Activated CD8-positive, alpha-beta T cell treated with anti-CD3 and anti-CD28 coated beads for 36 hours (primary cell): ENCODE measurements at regions not wholly inside any gene's neighbourhood (a gene's known extent, or its start where the extent isn't known, plus 50 kb on each side); places are given as distances from the start of the nearest gene placed in this dataset.

Source experiments
- ATAC-seq: fragments of 200-7000 bp; cut with Tn5 transposase; one replicate; pipeline ENCODE4 v1.10.0; 2021; ENCODE audit warnings: mild to moderate bottlenecking, moderate library complexity
- CTCF ChIA-PET: fragments of 350-600 bp; sonication (Branson Sonifier 250); formaldehyde crosslinking; loops from one replicate; lab custom pipeline; 2021; ENCODE audit warnings: antibody characterized with exemption; lab: Charles Lee
- POLR2A ChIA-PET: fragments of 350-600 bp; sonication (Branson Sonifier 250); formaldehyde crosslinking; loops from one replicate; lab custom pipeline; 2021; ENCODE audit warnings: antibody characterized with exemption; lab: Charles Lee
- DNase-seq: peaks from one replicate; pipeline ENCODE4 v3.0.0-alpha.2; 2020
- H3K27ac Mint-ChIP-seq: one replicate; pipeline ENCODE4 v1.8.0; 2021; ENCODE audit warnings: mild to moderate bottlenecking, mixed read lengths
- H3K27me3 Mint-ChIP-seq: one replicate; pipeline ENCODE4 v1.8.0; 2021; ENCODE audit warnings: mixed read lengths
- H3K36me3 Mint-ChIP-seq: one replicate; pipeline ENCODE4 v1.8.0; 2021; ENCODE audit warnings: low read depth, mixed read lengths
- H3K4me1 Mint-ChIP-seq: one replicate; pipeline ENCODE4 v1.8.0; 2021; ENCODE audit warnings: low read depth, mixed read lengths
- H3K4me3 Mint-ChIP-seq: one replicate; pipeline ENCODE4 v1.8.0; 2021; ENCODE audit warnings: mild to moderate bottlenecking, moderate library complexity, mixed read lengths
- H3K9me3 Mint-ChIP-seq: one replicate; pipeline ENCODE4 v1.8.0; 2021; ENCODE audit warnings: mixed read lengths
- CTCF ChIP-seq: fragments of 200-600 bp; IDR thresholded peaks from one replicate; pipeline ENCODE4 v1.8.0; 2022; ENCODE audit warnings: antibody characterized with exemption, mild to moderate bottlenecking
- intact Hi-C: fragments of 100-400 bp; cut with micrococcal nuclease; formaldehyde crosslinking; loops from one replicate; pipeline ENCODE4 v1.10.0; 2022

GRCh38 chr13:34502011-34502410 is 440.1 kb upstream of the NBEA start:
- CTCF ChIA-PET = no interaction called here

GRCh38 chr13:34502621-34503020 is 439.4 kb upstream of the NBEA start:
- no peak overlapping the region for H3K27ac Mint-ChIP-seq
- no peaks in the 10 kb centered on the region for H3K36me3 Mint-ChIP-seq
- peaks cover 3% of the 10 kb centered on the region for H3K9me3 Mint-ChIP-seq

More at GRCh38 chr13:34502011-34502410, 440.1 kb upstream of the NBEA start:
- H3K4me1 Mint-ChIP-seq = no peaks in the 10 kb centered on the region
- DNase-seq = no peak
- TF ChIP-seq CTCF = no peak
- H3K4me3 Mint-ChIP-seq = no peak overlapping the region
- intact Hi-C loops = no loop called here
- POLR2A ChIA-PET = no interaction called here
- H3K9me3 Mint-ChIP-seq = peaks cover 3% of the 10 kb centered on the region
- no peaks in the 10 kb centered on the region for H3K27me3 Mint-ChIP-seq
- no peak for ATAC-seq
- H3K27ac Mint-ChIP-seq = no peak overlapping the region
- H3K36me3 Mint-ChIP-seq = no peaks in the 10 kb centered on the region

GRCh38 chr13:34506796-34507195 is 435.3 kb upstream of the NBEA start:
- Mint-ChIP-seq H3K27me3 (no peaks in the 10 kb centered on the region), H3K27ac (no peak overlapping the region), H3K4me3 (no peak overlapping the region), H3K4me1 (no peaks in the 10 kb centered on the region), H3K36me3 (no peaks in the 10 kb centered on the region), H3K9me3 (peaks cover 4% of the 10 kb centered on the region)
- TF ChIP-seq CTCF = no peak
- ChIA-PET CTCF (no interaction called here), POLR2A (no interaction called here)
- intact Hi-C loops = no loop called here
- ATAC-seq (no peak), DNase-seq (no peak)

More at GRCh38 chr13:34502621-34503020, 439.4 kb upstream of the NBEA start:
- intact Hi-C loops = no loop called here
- H3K4me3 Mint-ChIP-seq = no peak overlapping the region
- ChIA-PET CTCF (no interaction called here), POLR2A (no interaction called here)
- no peak for DNase-seq
- TF ChIP-seq CTCF = no peak
- H3K27me3 Mint-ChIP-seq = no peaks in the 10 kb centered on the region
- no peaks in the 10 kb centered on the region for H3K4me1 Mint-ChIP-seq
- ATAC-seq = no peak

- Mint-ChIP-seq H3K4me1 (no peaks in the 10 kb centered on the region), H3K27ac (no peak overlapping the region), H3K4me3 (no peak overlapping the region), H3K36me3 (no peaks in the 10 kb centered on the region), H3K9me3 (peaks cover 4% of the 10 kb centered on the region), H3K27me3 (no peaks in the 10 kb centered on the region)
- DNase-seq (no peak), ATAC-seq (no peak)
- TF ChIP-seq CTCF = no peak
- ChIA-PET POLR2A (no interaction called here), CTCF (no interaction called here)
- intact Hi-C loops = no loop called here
Observed at GRCh38 chr13:34507630-34508029, 434.4 kb upstream of the NBEA start.

- POLR2A ChIA-PET = interaction anchor here (0.6 kb wide), 1 partner anchor 364 kb away, joined by 4 read pairs; no protein-coding TSS in a partner anchor
- intact Hi-C loops = no loop called here
- Mint-ChIP-seq H3K4me1 (no peaks in the 10 kb centered on the region), H3K4me3 (no peak overlapping the region), H3K27me3 (no peaks in the 10 kb centered on the region), H3K9me3 (peaks cover 10% of the 10 kb centered on the region), H3K36me3 (no peaks in the 10 kb centered on the region), H3K27ac (no peak overlapping the region)
- no peak for ATAC-seq
- TF ChIP-seq CTCF = no peak
- DNase-seq = no peak
- CTCF ChIA-PET = no interaction called here
Observed at GRCh38 chr13:34512817-34513216, 429.3 kb upstream of the NBEA start.
